ENCODE measurements at regions not wholly inside any gene's neighbourhood (a gene's known extent, or its start where the extent isn't known, plus 50 kb on each side); places are given as distances from the start of the nearest gene placed in this dataset.
"Not testable (repeated sequence)": the region's sequence is repeated elsewhere in the genome, so short reads cannot be mapped to it uniquely, and the experiment has no call there.

GRCh38 chr6:81962198-81962597, 209.7 kb upstream of the TENT5A start:
- no peak for DNase-seq

GRCh38 chr6:81950877-81951276, 198.4 kb upstream of the TENT5A start:
- DNase-seq, result no peak

DNA sequence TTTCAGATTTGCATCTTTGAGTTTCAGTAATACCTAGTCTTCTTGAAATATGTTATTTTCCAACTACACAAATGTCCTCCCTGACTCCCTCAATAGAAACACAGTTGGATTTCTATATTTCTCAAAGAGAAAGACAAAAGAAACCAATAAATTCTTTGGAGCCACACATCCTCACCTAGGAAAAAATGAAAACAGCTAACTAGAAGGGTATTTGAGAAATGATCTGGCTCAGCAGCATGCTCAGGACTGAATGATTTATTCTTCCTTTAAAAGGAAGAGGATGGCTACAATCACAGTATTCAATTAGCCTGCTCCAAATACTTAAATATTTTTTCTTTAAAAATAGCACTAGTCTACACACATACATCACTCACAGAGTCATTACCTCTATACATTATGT, 196.4 kb upstream of the TENT5A start:
- DNase-seq, result no peak

GRCh38 chr6:81948196-81948595, 195.7 kb upstream of the TENT5A start:
- not testable (repeated sequence) for DNase-seq

- no peak for DNase-seq
Observed at GRCh38 chr6:81944661-81945060, 192.2 kb upstream of the TENT5A start.

DNA sequence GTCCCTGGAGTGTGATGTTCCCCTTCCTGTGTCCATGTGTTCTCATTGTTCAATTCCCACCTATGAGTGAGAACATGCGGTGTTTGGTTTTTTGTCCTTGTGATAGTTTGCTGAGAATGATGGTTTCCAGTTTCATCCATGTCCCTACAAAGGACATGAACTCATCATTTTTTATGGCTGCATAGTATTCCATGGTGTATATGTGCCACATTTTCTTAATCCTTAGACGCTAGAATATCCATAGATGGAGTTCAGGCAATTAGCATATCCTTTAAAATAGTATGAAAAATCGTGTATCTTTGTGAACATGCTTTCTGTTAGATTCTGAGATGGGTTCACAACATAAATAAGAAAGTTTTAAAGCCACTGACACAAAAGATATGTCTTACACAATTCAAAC, 190.4 kb upstream of the TENT5A start:
- not testable (repeated sequence) for DNase-seq

DNA sequence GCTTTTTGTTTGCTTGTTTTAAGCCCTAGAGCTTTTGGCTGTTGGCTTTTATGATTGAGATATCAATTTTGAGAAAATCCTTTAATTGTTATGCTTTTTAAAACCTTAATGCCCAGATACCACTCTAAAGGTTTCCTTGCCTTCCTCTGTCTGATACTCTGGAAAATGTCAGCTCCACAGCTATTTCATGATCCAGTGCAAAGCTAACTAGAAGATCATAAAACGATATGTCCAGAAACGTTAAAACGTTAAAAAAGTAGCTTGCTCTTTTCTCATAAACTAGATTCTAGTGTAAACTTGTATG, 189.5 kb upstream of the TENT5A start:
- DNase-seq, result no peak

- no peak for DNase-seq
Observed at GRCh38 chr6:81940451-81940985, 188.0 kb upstream of the TENT5A start.

- DNase-seq, result no peak
Observed at GRCh38 chr6:81939766-81940165, 187.3 kb upstream of the TENT5A start.

DNA sequence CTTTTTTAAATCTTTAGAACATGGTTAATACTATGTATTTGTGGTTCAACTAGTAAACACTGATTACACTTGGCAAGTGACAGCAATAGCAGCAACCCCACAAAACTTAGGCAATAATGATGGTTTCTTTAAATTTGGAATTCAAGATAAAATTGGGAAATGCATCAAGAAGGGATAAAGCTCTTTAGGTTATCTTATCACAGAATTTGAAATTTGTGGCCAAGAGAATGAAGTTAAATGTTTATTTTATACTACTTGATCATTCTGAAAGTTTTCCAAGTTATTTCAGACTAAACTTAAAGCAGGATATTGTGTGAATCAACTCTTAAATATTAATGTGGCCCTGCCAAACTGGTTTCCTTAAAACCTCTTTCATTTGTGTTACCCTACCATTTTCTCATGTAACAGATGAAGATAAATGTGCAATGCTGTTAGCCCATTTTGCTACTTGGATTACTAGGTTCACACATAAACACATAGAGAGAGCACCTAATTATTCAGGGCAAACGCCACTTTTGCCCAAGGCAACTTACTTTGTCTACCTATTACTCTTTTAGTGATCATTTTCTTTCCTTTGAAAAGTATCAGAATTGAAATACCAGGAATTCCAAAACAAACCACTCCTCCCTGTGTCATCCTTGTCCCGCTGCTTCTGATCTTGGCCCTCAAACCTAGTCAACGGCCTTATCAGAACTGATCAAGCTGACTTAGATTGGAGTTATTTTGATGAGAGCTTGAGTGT, 186.7 kb upstream of the TENT5A start:
- DNase-seq, result no peak

GRCh38 chr6:81938014-81938856, 185.8 kb upstream of the TENT5A start:
- DNase-seq, result no peak

DNA sequence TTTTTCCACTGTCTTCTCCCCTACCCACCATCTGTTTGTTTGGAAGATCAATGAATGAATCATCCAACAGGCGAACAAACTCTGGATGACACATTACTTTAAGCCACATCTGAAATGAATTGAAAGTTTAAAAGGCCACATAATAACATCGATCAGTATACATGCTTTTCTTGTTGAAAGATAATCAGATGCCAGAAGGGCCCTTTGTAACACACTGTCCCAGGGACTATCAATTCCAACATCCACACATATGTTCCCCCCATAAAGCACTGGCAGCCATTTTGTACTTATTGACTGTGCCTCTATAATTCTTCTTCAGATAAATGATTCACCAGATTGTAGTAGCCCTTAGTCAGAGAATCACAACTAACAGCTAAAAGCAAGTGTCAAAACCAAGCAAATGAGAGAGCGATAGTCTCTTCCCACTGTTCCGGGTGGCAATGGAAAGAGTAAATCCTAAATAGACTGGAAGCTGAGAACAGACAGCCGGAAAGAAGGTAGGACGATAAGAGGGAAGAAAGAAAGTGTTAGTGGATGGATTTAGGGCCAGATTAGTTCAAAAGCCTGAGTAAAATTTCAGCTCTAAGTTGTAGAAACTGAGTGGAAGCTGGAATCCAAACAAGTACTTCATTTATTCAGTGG, 184.9 kb upstream of the TENT5A start:
- no peak for DNase-seq

DNA sequence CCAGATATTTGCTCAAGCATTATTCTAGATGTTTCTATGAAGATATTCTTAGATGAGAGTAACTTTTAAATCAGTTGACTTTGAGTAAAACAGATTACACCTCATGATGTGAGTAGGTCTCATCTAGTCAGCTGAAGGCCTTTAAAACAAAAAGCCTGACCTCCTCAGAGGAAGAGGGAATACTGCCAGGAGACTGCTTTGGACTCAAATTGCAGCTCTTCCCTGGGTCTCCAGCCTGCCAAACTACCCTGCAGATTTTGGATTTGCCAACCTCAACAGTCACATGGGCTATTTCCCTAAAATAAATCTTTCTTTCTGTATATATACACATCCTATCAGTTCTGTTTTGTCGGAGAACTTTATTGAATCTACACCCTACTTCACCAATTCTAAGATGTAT, 182.5 kb upstream of the TENT5A start:
- no peak for DNase-seq

DNA sequence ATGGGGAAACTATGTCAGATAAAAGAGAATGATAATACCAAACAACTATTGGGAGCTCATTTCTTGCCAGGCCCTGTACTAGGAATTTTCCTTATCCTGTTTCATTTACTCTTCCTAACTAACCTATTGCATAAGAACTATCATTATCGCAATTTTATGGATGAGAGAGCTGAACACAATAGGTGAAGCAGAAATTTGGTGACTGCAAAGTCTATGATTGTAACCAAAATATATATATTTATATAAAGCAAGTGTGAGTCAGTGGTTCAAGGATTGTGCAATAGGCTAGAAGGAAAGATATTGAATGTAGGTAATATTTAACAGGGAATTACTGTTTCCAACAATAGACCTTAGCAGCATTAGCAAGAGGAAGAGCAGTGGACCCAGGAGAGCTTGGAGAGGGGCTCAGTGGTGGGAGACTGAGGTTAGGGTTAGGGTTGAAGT, 181.1 kb upstream of the TENT5A start:
- DNase-seq, result no peak

- no peak for DNase-seq
Observed at GRCh38 chr6:81933089-81933488, 180.6 kb upstream of the TENT5A start.

DNA sequence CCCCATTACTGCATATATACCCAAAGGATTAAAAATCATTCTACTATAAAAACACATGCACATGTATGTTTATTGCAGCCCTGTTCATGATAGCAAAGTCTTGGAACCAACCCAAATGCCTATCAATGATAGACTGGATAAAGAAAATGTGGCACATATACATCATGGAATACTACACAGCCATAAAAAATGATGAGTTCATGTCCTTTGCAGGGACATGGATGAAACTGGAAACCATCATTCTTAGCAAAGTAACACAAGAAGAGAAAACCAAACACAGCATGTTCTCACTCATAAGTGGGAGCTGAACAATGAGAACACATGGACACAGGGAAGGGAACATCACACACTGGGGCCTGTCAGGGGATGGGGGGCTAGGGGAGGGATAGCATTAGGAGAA, 180.0 kb upstream of the TENT5A start:
- not testable (repeated sequence) for DNase-seq

- no peak for DNase-seq
Observed at GRCh38 chr6:81929828-81930227, 177.3 kb upstream of the TENT5A start.

DNA sequence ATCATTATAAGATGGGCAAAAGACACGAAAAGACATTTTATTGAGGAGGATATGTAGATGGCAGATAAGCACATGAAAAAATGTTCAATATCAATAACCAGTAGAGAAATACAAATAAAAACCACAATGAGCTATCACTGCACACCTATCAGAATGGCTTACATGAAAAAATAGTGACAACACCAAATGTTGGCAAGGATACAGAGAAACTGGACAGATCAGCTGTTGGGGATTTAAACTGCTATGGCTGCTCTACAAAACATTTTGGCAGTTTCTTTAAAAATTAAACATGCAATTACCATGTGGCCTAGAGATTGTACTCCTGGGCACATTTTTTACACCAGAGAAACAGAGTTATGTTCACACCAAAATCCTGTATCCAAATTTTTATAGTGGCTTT, 172.7 kb upstream of the TENT5A start:
- DNase-seq, result no peak

DNA sequence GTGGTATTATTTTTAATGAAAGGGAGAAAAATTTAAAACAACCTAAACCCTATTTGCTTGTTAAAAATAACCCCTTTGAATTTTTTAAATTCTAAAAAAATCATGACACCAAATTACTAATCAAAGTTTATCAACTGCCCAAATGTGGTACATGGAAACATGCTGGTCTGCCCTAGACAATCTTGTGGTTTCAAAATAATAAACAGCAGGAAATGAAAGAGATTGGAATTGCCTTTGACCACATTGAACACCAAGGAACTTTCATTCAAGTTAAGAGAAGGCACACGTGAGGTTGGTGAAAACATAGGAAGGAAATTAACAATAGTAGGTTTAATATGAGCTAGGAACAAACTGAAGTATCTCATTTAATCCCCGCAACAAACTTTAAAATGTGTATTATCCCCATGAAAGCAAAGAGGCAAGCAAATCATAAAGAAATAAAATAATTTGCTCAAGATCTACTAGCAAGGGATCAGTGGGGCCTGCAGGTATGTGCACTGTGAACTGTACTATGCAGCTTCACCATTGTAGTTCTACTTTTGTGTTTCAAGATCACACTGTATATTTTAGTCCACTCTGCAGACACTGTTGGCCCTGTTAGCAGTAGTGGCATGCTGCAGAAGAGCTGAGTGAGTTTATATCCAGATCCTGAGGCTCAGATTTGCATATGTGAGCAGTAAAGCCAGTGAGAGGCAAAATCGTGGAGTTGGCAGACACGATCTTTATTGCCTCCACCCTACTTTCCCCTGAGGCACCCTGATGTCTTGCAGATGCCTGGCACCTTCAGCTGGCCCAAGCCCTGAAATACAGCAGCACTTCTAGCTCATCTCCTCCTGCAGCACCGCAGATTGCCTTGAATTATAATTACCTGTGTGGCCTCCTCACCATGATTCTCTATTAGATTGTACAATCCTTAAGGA, 157.8 kb upstream of the TENT5A start:
- DNase-seq, result no peak

GRCh38 chr6:81909162-81909561, 156.7 kb upstream of the TENT5A start:
- no peak for DNase-seq

- no peak for DNase-seq
Observed at GRCh38 chr6:81906709-81907204, 154.3 kb upstream of the TENT5A start.

DNA sequence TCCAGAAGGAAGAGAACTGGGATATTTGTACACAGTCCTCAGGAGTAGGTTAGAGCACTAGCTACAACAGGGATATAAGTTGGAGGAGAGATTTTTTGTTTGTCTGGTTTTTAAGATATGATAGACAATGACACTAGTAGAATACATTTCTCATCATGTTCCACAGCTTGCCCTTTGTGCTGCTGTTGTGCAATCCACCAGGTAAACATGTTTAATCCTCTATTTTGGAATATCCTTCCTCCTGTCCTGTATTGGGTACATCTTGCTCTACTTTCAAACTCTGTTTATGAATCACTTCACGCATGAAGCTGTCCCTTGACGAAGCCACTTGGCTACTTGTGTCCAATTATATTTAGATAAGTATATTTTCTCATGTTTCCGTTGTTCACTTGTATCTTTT, 153.6 kb upstream of the TENT5A start:
- no peak for DNase-seq

All from NCI-H1694 treated with DMSO at 0.1 percent for 48 hours (cell line).